HepG2 (cell line): ENCODE measurements at regions not wholly inside any gene's neighbourhood (a gene's known extent, or its start where the extent isn't known, plus 50 kb on each side); places are given as distances from the start of the nearest gene placed in this dataset.

Source experiments
- ATRX ChIP-seq: sonication (generic); formaldehyde crosslinking; IDR thresholded peaks from 2 replicates; pipeline ENCODE4 v1.4.0; 2020; ENCODE audit warnings: missing genetic modification reagents, borderline replicate concordance
- CBX1 ChIP-seq: IDR thresholded peaks from one replicate; pipeline ENCODE4 v1.6.1; 2016; ENCODE audit warnings: antibody characterized with exemption, low read depth
- CREB1 ChIP-seq, 2 experiments: fragments of 450-650 bp in 1 of 2; IDR thresholded peaks; 2 replicates each; pipeline ENCODE4 v1.6.1; 2016 to 2017; ENCODE audit warnings: control low read depth in 1 of 2, mild to moderate bottlenecking in 1 of 2, missing compliant biosample characterization in 1 of 2, missing genetic modification characterization in 1 of 2
- FLYWCH1 ChIP-seq: sonication (generic); formaldehyde crosslinking; IDR thresholded peaks from 2 replicates; pipeline ENCODE4 v1.8.1; 2023; ENCODE audit warnings: mild to moderate bottlenecking, missing genetic modification reagents
- MIER3 ChIP-seq: IDR thresholded peaks from 2 replicates; pipeline ENCODE4 v1.6.1; 2016; ENCODE audit warnings: missing compliant biosample characterization, borderline replicate concordance
- NR3C1 ChIP-seq: sonication (generic); formaldehyde crosslinking; IDR thresholded peaks from 2 replicates; pipeline ENCODE4 v1.4.0; 2020; ENCODE audit warnings: missing genetic modification reagents
- RAD21 ChIP-seq: fragments of 450-650 bp; formaldehyde crosslinking; IDR thresholded peaks from 2 replicates; pipeline ENCODE4 v1.5.0; 2020; ENCODE audit warnings: mild to moderate bottlenecking
- RFXANK ChIP-seq: IDR thresholded peaks from 2 replicates; pipeline ENCODE4 v1.6.1; 2016
- RORA ChIP-seq: sonication (generic); formaldehyde crosslinking; IDR thresholded peaks from 2 replicates; pipeline ENCODE4 v1.5.0; 2020; ENCODE audit warnings: mild to moderate bottlenecking, missing genetic modification reagents, moderate library complexity
- SALL2 ChIP-seq: sonication (generic); formaldehyde crosslinking; IDR thresholded peaks from 2 replicates; pipeline ENCODE4 v1.8.1; 2023; ENCODE audit warnings: mild to moderate bottlenecking, missing genetic modification reagents, inconsistent platforms
- SP4 ChIP-seq: sonication (generic); formaldehyde crosslinking; IDR thresholded peaks from 2 replicates; pipeline ENCODE4 v1.8.1; 2023; ENCODE audit warnings: mild to moderate bottlenecking, missing genetic modification reagents
- SSRP1 ChIP-seq: IDR thresholded peaks from 2 replicates; pipeline ENCODE4 v1.6.1; 2016; ENCODE audit warnings: control low read depth
- ZBTB1 ChIP-seq: sonication (generic); formaldehyde crosslinking; IDR thresholded peaks from 2 replicates; pipeline ENCODE4 v1.4.0; 2020; ENCODE audit warnings: missing genetic modification reagents, borderline replicate concordance
- ZNF33B ChIP-seq: sonication (generic); formaldehyde crosslinking; IDR thresholded peaks from 2 replicates; pipeline ENCODE4 v1.5.1; 2020; ENCODE audit warnings: mild to moderate bottlenecking, missing genetic modification reagents
- ZNF383 ChIP-seq: sonication (generic); formaldehyde crosslinking; IDR thresholded peaks from 2 replicates; pipeline ENCODE4 v1.4.0; 2020; ENCODE audit warnings: missing genetic modification reagents, mild to moderate bottlenecking, borderline replicate concordance
- ZNF605 ChIP-seq: sonication (generic); formaldehyde crosslinking; IDR thresholded peaks from 2 replicates; pipeline ENCODE4 v1.8.0; 2022; ENCODE audit warnings: mild to moderate bottlenecking, missing genetic modification reagents
- ZNF644 ChIP-seq: IDR thresholded peaks from 2 replicates; pipeline ENCODE4 v1.6.1; 2016; ENCODE audit warnings: low read depth
- TF ChIP-seq, protein P1 (sequence below): sonication (generic); formaldehyde crosslinking; IDR thresholded peaks from 2 replicates; pipeline ENCODE4 v1.4.0; 2020; ENCODE audit warnings: mild to moderate bottlenecking, missing genetic modification reagents
- TF ChIP-seq, protein P2 (sequence below): sonication (generic); formaldehyde crosslinking; IDR thresholded peaks from 2 replicates; pipeline ENCODE4 v1.5.0; 2020; ENCODE audit warnings: missing genetic modification reagents, mild to moderate bottlenecking, borderline replicate concordance
- TF ChIP-seq, protein P3 (sequence below): IDR thresholded peaks from 2 replicates; pipeline ENCODE4 v1.6.1; 2018; ENCODE audit warnings: missing genetic modification reagents, mild to moderate bottlenecking, missing compliant biosample characterization
- TF ChIP-seq, protein P4 (sequence below): sonication (generic); formaldehyde crosslinking; IDR thresholded peaks from 2 replicates; pipeline ENCODE4 v1.4.0; 2020; ENCODE audit warnings: mild to moderate bottlenecking, missing genetic modification reagents
- TF ChIP-seq, protein P5 (sequence below): sonication (generic); formaldehyde crosslinking; IDR thresholded peaks from 2 replicates; pipeline ENCODE4 v1.4.0; 2020; ENCODE audit warnings: mild to moderate bottlenecking, missing genetic modification reagents
- TF ChIP-seq, protein P6 (sequence below): IDR thresholded peaks from 2 replicates; pipeline ENCODE4 v1.6.1; 2016; ENCODE audit warnings: missing genetic modification reagents, missing compliant biosample characterization

DNA sequence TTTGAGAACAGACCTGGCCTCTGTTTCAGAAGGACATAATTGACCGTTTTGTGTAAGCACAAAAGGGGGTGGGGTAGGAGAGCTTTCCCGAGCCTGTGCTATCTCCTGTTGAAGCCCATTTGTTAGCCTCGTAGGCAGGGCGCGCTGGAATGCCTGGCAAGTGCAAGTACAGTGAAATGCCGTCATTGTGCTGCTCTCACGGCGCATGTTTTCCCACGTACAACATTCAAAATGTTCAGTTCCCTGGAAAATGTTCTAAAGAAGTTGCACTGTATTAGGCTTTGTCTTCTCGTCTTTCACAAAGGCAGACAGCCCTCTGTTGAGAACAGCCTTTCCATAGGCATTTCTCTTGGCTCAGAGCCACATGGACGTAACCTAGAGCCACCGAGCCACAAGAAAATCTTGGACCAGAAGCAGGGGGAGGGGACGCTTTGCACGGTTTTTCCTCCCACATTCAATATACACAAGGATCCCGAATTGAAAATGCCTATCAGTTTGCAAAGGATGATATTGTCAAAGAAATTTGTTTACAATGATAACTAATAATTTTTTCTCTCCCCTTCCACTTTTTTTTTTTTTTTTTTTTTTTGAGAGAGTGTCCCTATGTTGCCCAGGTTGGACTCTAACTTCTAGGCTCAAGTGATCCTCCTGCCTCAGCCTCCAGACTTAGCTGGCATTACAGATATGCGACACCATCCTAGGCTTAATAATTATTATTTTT is 54.6 kb upstream of the RAPGEF2 start (continued):
- TF ChIP-seq, protein P1, sequence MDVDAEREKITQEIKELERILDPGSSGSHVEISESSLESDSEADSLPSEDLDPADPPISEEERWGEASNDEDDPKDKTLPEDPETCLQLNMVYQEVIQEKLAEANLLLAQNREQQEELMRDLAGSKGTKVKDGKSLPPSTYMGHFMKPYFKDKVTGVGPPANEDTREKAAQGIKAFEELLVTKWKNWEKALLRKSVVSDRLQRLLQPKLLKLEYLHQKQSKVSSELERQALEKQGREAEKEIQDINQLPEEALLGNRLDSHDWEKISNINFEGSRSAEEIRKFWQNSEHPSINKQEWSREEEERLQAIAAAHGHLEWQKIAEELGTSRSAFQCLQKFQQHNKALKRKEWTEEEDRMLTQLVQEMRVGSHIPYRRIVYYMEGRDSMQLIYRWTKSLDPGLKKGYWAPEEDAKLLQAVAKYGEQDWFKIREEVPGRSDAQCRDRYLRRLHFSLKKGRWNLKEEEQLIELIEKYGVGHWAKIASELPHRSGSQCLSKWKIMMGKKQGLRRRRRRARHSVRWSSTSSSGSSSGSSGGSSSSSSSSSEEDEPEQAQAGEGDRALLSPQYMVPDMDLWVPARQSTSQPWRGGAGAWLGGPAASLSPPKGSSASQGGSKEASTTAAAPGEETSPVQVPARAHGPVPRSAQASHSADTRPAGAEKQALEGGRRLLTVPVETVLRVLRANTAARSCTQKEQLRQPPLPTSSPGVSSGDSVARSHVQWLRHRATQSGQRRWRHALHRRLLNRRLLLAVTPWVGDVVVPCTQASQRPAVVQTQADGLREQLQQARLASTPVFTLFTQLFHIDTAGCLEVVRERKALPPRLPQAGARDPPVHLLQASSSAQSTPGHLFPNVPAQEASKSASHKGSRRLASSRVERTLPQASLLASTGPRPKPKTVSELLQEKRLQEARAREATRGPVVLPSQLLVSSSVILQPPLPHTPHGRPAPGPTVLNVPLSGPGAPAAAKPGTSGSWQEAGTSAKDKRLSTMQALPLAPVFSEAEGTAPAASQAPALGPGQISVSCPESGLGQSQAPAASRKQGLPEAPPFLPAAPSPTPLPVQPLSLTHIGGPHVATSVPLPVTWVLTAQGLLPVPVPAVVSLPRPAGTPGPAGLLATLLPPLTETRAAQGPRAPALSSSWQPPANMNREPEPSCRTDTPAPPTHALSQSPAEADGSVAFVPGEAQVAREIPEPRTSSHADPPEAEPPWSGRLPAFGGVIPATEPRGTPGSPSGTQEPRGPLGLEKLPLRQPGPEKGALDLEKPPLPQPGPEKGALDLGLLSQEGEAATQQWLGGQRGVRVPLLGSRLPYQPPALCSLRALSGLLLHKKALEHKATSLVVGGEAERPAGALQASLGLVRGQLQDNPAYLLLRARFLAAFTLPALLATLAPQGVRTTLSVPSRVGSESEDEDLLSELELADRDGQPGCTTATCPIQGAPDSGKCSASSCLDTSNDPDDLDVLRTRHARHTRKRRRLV (CRISPR knock-in tag), result no peak
- TF ChIP-seq ZNF33B (CRISPR knock-in tag) (no peak), ZNF383 (CRISPR knock-in tag) (no peak), ZBTB1 (CRISPR knock-in tag) (no peak), RFXANK (CRISPR knock-in tag) (no peak), SP4 (no peak), SALL2 (CRISPR knock-in tag) (no peak), FLYWCH1 (CRISPR knock-in tag) (no peak), CBX1 (no peak), CREB1 (IDR thresholded peaks at IDR 0.05) (no peak), CREB1 (CRISPR knock-in tag; IDR thresholded peaks at IDR 0.05) (peak; percentile 43; the same call in 1 of the 2 replicates), SSRP1 (CRISPR knock-in tag) (no peak), NR3C1 (CRISPR knock-in tag) (no peak), ZNF644 (CRISPR knock-in tag) (0 out of 2 replicates have a peak, but pooled peaks have one; percentile 11), ZNF605 (CRISPR knock-in tag) (peak; percentile 42; the same call in 1 of the 2 replicates), RORA (CRISPR knock-in tag) (no peak), ATRX (CRISPR knock-in tag) (no peak), MIER3 (CRISPR knock-in tag) (no peak; the same call in 1 of the 2 replicates), RAD21 (CRISPR knock-in tag) (no peak)
- TF ChIP-seq, protein P2, sequence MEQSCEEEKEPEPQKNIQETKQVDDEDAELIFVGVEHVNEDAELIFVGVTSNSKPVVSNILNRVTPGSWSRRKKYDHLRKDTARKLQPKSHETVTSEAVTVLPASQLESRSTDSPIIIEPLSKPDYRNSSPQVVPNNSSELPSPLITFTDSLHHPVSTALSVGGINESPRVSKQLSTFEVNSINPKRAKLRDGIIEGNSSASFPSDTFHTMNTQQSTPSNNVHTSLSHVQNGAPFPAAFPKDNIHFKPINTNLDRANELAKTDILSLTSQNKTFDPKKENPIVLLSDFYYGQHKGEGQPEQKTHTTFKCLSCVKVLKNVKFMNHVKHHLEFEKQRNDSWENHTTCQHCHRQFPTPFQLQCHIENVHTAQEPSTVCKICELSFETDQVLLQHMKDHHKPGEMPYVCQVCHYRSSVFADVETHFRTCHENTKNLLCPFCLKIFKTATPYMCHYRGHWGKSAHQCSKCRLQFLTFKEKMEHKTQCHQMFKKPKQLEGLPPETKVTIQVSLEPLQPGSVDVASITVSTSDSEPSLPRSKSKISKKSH (CRISPR knock-in tag), result no peak
- TF ChIP-seq, protein P3, sequence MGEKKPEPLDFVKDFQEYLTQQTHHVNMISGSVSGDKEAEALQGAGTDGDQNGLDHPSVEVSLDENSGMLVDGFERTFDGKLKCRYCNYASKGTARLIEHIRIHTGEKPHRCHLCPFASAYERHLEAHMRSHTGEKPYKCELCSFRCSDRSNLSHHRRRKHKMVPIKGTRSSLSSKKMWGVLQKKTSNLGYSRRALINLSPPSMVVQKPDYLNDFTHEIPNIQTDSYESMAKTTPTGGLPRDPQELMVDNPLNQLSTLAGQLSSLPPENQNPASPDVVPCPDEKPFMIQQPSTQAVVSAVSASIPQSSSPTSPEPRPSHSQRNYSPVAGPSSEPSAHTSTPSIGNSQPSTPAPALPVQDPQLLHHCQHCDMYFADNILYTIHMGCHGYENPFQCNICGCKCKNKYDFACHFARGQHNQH, result no peak
- TF ChIP-seq, protein P4, sequence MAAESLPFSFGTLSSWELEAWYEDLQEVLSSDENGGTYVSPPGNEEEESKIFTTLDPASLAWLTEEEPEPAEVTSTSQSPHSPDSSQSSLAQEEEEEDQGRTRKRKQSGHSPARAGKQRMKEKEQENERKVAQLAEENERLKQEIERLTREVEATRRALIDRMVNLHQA (CRISPR knock-in tag), result no peak
- TF ChIP-seq, protein P5, sequence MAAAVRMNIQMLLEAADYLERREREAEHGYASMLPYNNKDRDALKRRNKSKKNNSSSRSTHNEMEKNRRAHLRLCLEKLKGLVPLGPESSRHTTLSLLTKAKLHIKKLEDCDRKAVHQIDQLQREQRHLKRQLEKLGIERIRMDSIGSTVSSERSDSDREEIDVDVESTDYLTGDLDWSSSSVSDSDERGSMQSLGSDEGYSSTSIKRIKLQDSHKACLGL (CRISPR knock-in tag), result no peak
- TF ChIP-seq, protein P6, sequence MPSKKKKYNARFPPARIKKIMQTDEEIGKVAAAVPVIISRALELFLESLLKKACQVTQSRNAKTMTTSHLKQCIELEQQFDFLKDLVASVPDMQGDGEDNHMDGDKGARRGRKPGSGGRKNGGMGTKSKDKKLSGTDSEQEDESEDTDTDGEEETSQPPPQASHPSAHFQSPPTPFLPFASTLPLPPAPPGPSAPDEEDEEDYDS (CRISPR knock-in tag), result no peak
